ENCODE measurements at regions not wholly inside any gene's neighbourhood (a gene's known extent, or its start where the extent isn't known, plus 50 kb on each side); places are given as distances from the start of the nearest gene placed in this dataset.
"Not testable (repeated sequence)": the region's sequence is repeated elsewhere in the genome, so short reads cannot be mapped to it uniquely, and the experiment has no call there.

- peaks cover 1% of the 10 kb centered on the region for H3K27me3 Mint-ChIP-seq
- H3K27ac Mint-ChIP-seq, result no peak overlapping the region
- H3K36me3 Mint-ChIP-seq, result no peaks in the 10 kb centered on the region
- H3K9me3 Mint-ChIP-seq, result no peaks in the 10 kb centered on the region
- no peaks in the 10 kb centered on the region for H3K4me1 Mint-ChIP-seq
- H3K4me3 Mint-ChIP-seq, result no peak overlapping the region
These were observed 391.2 kb downstream of the PRELID2 start for GRCh38 chr5:145443964-145444363.

GRCh38 chr5:145443366-145443765 lies 391.8 kb downstream of the PRELID2 start:
- Mint-ChIP-seq H3K9me3 (no peaks in the 10 kb centered on the region), H3K4me1 (no peaks in the 10 kb centered on the region), H3K27me3 (peaks cover 1% of the 10 kb centered on the region), H3K27ac (no peak overlapping the region), H3K4me3 (no peak overlapping the region), H3K36me3 (no peaks in the 10 kb centered on the region)

- H3K27me3 Mint-ChIP-seq, H3K36me3 Mint-ChIP-seq, H3K9me3 Mint-ChIP-seq, H3K4me1 Mint-ChIP-seq, H3K4me3 Mint-ChIP-seq, H3K27ac Mint-ChIP-seq: not testable (repeated sequence)
These were observed 392.5 kb downstream of the PRELID2 start for GRCh38 chr5:145442661-145443060.

- H3K4me1 Mint-ChIP-seq, result no peaks in the 10 kb centered on the region
- H3K9me3 Mint-ChIP-seq, result peaks cover 7% of the 10 kb centered on the region
- H3K27ac Mint-ChIP-seq, result no peak overlapping the region
- peaks cover 1% of the 10 kb centered on the region for H3K27me3 Mint-ChIP-seq
- no peak overlapping the region for H3K4me3 Mint-ChIP-seq
- H3K36me3 Mint-ChIP-seq, result no peaks in the 10 kb centered on the region
These were observed 393.9 kb downstream of the PRELID2 start for GRCh38 chr5:145441228-145441627.

- Mint-ChIP-seq H3K27ac (no peak overlapping the region), H3K4me3 (no peak overlapping the region), H3K4me1 (no peaks in the 10 kb centered on the region), H3K9me3 (peaks cover 7% of the 10 kb centered on the region), H3K27me3 (no peaks in the 10 kb centered on the region), H3K36me3 (no peaks in the 10 kb centered on the region)
These were observed 397.5 kb downstream of the PRELID2 start for GRCh38 chr5:145437627-145438026.

GRCh38 chr5:145433077-145433476 lies 402.1 kb downstream of the PRELID2 start:
- Mint-ChIP-seq H3K36me3 (no peaks in the 10 kb centered on the region), H3K27me3 (no peaks in the 10 kb centered on the region), H3K4me1 (no peaks in the 10 kb centered on the region), H3K27ac (no peak overlapping the region), H3K9me3 (peaks cover 7% of the 10 kb centered on the region), H3K4me3 (no peak overlapping the region)

GRCh38 chr5:145429170-145429569 lies 406.0 kb downstream of the PRELID2 start:
- no peak overlapping the region for H3K27ac Mint-ChIP-seq
- H3K27me3 Mint-ChIP-seq, result no peaks in the 10 kb centered on the region
- no peaks in the 10 kb centered on the region for H3K4me1 Mint-ChIP-seq
- peaks cover 2% of the 10 kb centered on the region for H3K36me3 Mint-ChIP-seq
- peaks cover 23% of the 10 kb centered on the region for H3K9me3 Mint-ChIP-seq
- H3K4me3 Mint-ChIP-seq, result no peak overlapping the region

GRCh38 chr5:145408048-145408341 lies 427.1 kb downstream of the PRELID2 start:
- no peaks in the 10 kb centered on the region for H3K4me1 Mint-ChIP-seq
- no peaks in the 10 kb centered on the region for H3K27me3 Mint-ChIP-seq
- peaks cover 44% of the 10 kb centered on the region for H3K9me3 Mint-ChIP-seq
- H3K36me3 Mint-ChIP-seq, result no peaks in the 10 kb centered on the region
- no peak overlapping the region for H3K4me3 Mint-ChIP-seq
- H3K27ac Mint-ChIP-seq, result no peak overlapping the region

GRCh38 chr5:145407300-145408047 lies 427.7 kb downstream of the PRELID2 start:
- Mint-ChIP-seq H3K27me3 (no peaks in the 10 kb centered on the region), H3K4me1 (no peaks in the 10 kb centered on the region), H3K27ac (no peak overlapping the region), H3K9me3 (peaks cover 44% of the 10 kb centered on the region), H3K4me3 (no peak overlapping the region), H3K36me3 (no peaks in the 10 kb centered on the region)

GRCh38 chr5:145403992-145404391 lies 431.1 kb downstream of the PRELID2 start:
- H3K4me3 Mint-ChIP-seq, result no peak overlapping the region
- H3K36me3 Mint-ChIP-seq, result no peaks in the 10 kb centered on the region
- H3K9me3 Mint-ChIP-seq, result peaks cover 33% of the 10 kb centered on the region
- no peaks in the 10 kb centered on the region for H3K4me1 Mint-ChIP-seq
- no peaks in the 10 kb centered on the region for H3K27me3 Mint-ChIP-seq
- H3K27ac Mint-ChIP-seq, result no peak overlapping the region

GRCh38 chr5:145396888-145397287 lies 438.3 kb downstream of the PRELID2 start:
- H3K27me3 Mint-ChIP-seq, result no peaks in the 10 kb centered on the region
- H3K9me3 Mint-ChIP-seq, result peaks cover 11% of the 10 kb centered on the region
- H3K4me3 Mint-ChIP-seq, result no peak overlapping the region
- no peaks in the 10 kb centered on the region for H3K36me3 Mint-ChIP-seq
- no peak overlapping the region for H3K27ac Mint-ChIP-seq
- H3K4me1 Mint-ChIP-seq, result no peaks in the 10 kb centered on the region

- H3K36me3 Mint-ChIP-seq, H3K27ac Mint-ChIP-seq, H3K4me1 Mint-ChIP-seq, H3K27me3 Mint-ChIP-seq, H3K4me3 Mint-ChIP-seq: not testable (repeated sequence)
- peaks cover 11% of the 10 kb centered on the region for H3K9me3 Mint-ChIP-seq
These were observed 440.0 kb downstream of the PRELID2 start for GRCh38 chr5:145395151-145395550.

- Mint-ChIP-seq H3K4me3 (no peak overlapping the region), H3K4me1 (no peaks in the 10 kb centered on the region), H3K36me3 (no peaks in the 10 kb centered on the region), H3K9me3 (peaks cover 11% of the 10 kb centered on the region), H3K27me3 (no peaks in the 10 kb centered on the region), H3K27ac (no peak overlapping the region)
These were observed 441.7 kb downstream of the PRELID2 start for GRCh38 chr5:145393426-145393825.

GRCh38 chr5:145389047-145389446 lies 446.1 kb downstream of the PRELID2 start:
- Mint-ChIP-seq H3K9me3 (no peaks in the 10 kb centered on the region), H3K4me3 (no peak overlapping the region), H3K4me1 (no peaks in the 10 kb centered on the region), H3K27me3 (no peaks in the 10 kb centered on the region), H3K36me3 (no peaks in the 10 kb centered on the region), H3K27ac (no peak overlapping the region)

GRCh38 chr5:145385276-145385675 lies 449.9 kb downstream of the PRELID2 start:
- Mint-ChIP-seq H3K36me3 (no peaks in the 10 kb centered on the region), H3K27me3 (no peaks in the 10 kb centered on the region)

GRCh38 chr5:145378226-145378625 lies 456.9 kb downstream of the PRELID2 start:
- peaks cover 34% of the 10 kb centered on the region for H3K9me3 Mint-ChIP-seq
- no peaks in the 10 kb centered on the region for H3K36me3 Mint-ChIP-seq
- no peaks in the 10 kb centered on the region for H3K27me3 Mint-ChIP-seq
- H3K4me3 Mint-ChIP-seq, result no peak overlapping the region
- H3K27ac Mint-ChIP-seq, result no peak overlapping the region
- H3K4me1 Mint-ChIP-seq, result no peaks in the 10 kb centered on the region

More at GRCh38 chr5:145385276-145385675, 449.9 kb downstream of the PRELID2 start:
- Mint-ChIP-seq H3K27ac (no peak overlapping the region), H3K4me1 (no peaks in the 10 kb centered on the region), H3K9me3 (no peaks in the 10 kb centered on the region), H3K4me3 (no peak overlapping the region)

GRCh38 chr5:145375521-145375920 lies 459.6 kb downstream of the PRELID2 start:
- no peaks in the 10 kb centered on the region for H3K4me1 Mint-ChIP-seq
- no peaks in the 10 kb centered on the region for H3K27me3 Mint-ChIP-seq
- peaks cover 34% of the 10 kb centered on the region for H3K9me3 Mint-ChIP-seq
- H3K4me3 Mint-ChIP-seq, result no peak overlapping the region
- no peaks in the 10 kb centered on the region for H3K36me3 Mint-ChIP-seq
- H3K27ac Mint-ChIP-seq, result no peak overlapping the region
